Esophagus muscularis mucosa (tissue), 4 donors: ENCODE measurements at regions not wholly inside any gene's neighbourhood (a gene's known extent, or its start where the extent isn't known, plus 50 kb on each side); places are given as distances from the start of the nearest gene placed in this dataset.

Source experiments
- CTCF ChIP-seq, 3 experiments: fragments of 200-600 bp in 2 of 3; fragments of 450-650 bp in 1 of 3; sonication (generic) in 2 of 3; IDR thresholded peaks; one replicate each; pipeline ENCODE4 v1.5.1; 2017 to 2019; ENCODE audit warnings: antibody characterized with exemption in 3 of 3, mild to moderate bottlenecking in 2 of 3, moderate library complexity in 1 of 3
- EP300 ChIP-seq: sonication (generic); formaldehyde crosslinking; IDR thresholded peaks from one replicate; pipeline ENCODE4 v1.6.1; 2017; ENCODE audit warnings: antibody characterized with exemption
- POLR2A ChIP-seq: fragments of 450-650 bp; IDR thresholded peaks from one replicate; pipeline ENCODE4 v1.6.1; 2017; ENCODE audit warnings: antibody characterized with exemption, moderate library complexity, mild to moderate bottlenecking, low read depth
- POLR2AphosphoS5 ChIP-seq, 2 donors: sonication (generic); formaldehyde crosslinking; IDR thresholded peaks; one replicate each; pipeline ENCODE4 v1.6.1; 2017; ENCODE audit warnings: antibody characterized with exemption in 2 of 2

- TF ChIP-seq CTCF (IDR thresholded peaks at IDR 0.05) (no peak), POLR2AphosphoS5 (IDR thresholded peaks at IDR 0.05) (no peak), POLR2A (no peak), EP300 (no peak)
These were observed 79.8 kb downstream of the ENGASE start for GRCh38 chr17:79154446-79154845.
